ENCODE measurements at regions not wholly inside any gene's neighbourhood (a gene's known extent, or its start where the extent isn't known, plus 50 kb on each side); places are given as distances from the start of the nearest gene placed in this dataset.

- DNase-seq: no peak
These were observed 974.2 kb downstream of the NSUN3 start for GRCh38 chr3:95037097-95037496.

GRCh38 chr3:95037927-95038326 lies 975.1 kb downstream of the NSUN3 start:
- peak; percentile 0 for DNase-seq

GRCh38 chr3:95044101-95044500 lies 981.2 kb downstream of the NSUN3 start:
- no peak for DNase-seq

- DNase-seq: no peak
These were observed 985.7 kb downstream of the NSUN3 start for GRCh38 chr3:95048564-95048963.

GRCh38 chr3:95049841-95050240 lies 987.0 kb downstream of the NSUN3 start:
- DNase-seq: no peak

GRCh38 chr3:95055288-95055687 lies 992.4 kb downstream of the NSUN3 start:
- no peak for DNase-seq

- no peak for DNase-seq
These were observed 1019.3 kb downstream of the NSUN3 start for GRCh38 chr3:95082191-95082590.

GRCh38 chr3:95084738-95085137 lies 1021.9 kb downstream of the NSUN3 start:
- no peak for DNase-seq

- no peak for DNase-seq
These were observed 1025.6 kb downstream of the NSUN3 start for GRCh38 chr3:95088464-95088863.

- peak; percentile 7 for DNase-seq
These were observed 1034.6 kb downstream of the NSUN3 start for GRCh38 chr3:95097493-95097892.

GRCh38 chr3:95120921-95121320 lies 1058.1 kb downstream of the NSUN3 start:
- no peak for DNase-seq

GRCh38 chr3:95123104-95123503 lies 1060.2 kb downstream of the NSUN3 start:
- no peak for DNase-seq

GRCh38 chr3:95134693-95135413 lies 1072.0 kb downstream of the NSUN3 start:
- DNase-seq: no peak

GRCh38 chr3:95148107-95148506 lies 1085.2 kb downstream of the NSUN3 start:
- DNase-seq: no peak

- no peak for DNase-seq
These were observed 1088.7 kb downstream of the NSUN3 start for GRCh38 chr3:95151590-95151989.

GRCh38 chr3:95154766-95155165 lies 1091.9 kb downstream of the NSUN3 start:
- DNase-seq: no peak

GRCh38 chr3:95162794-95163193 lies 1099.9 kb downstream of the NSUN3 start:
- no peak for DNase-seq

GRCh38 chr3:95167748-95168147 lies 1104.9 kb downstream of the NSUN3 start:
- no peak for DNase-seq

GRCh38 chr3:95168526-95168925 lies 1105.7 kb downstream of the NSUN3 start:
- DNase-seq: no peak

GRCh38 chr3:95172164-95172943 lies 1109.5 kb downstream of the NSUN3 start:
- no peak for DNase-seq

GRCh38 chr3:95177096-95177495 lies 1114.2 kb downstream of the NSUN3 start:
- no peak for DNase-seq

- DNase-seq: no peak
These were observed 1121.2 kb downstream of the NSUN3 start for GRCh38 chr3:95184038-95184437.

- DNase-seq: no peak
These were observed 1126.5 kb downstream of the NSUN3 start for GRCh38 chr3:95189348-95189747.

- no peak for DNase-seq
These were observed 1134.8 kb downstream of the NSUN3 start for GRCh38 chr3:95197661-95198060.

GRCh38 chr3:95200384-95200783 lies 1137.5 kb downstream of the NSUN3 start:
- DNase-seq: no peak

Measured in hematopoietic multipotent progenitor cell treated with erythropoietin and hydrocortisone succinate and interleukin-3 and kit ligand, for 4 days (in vitro differentiated cells).